Activated CD8-positive, alpha-beta T cell treated with anti-CD3 and anti-CD28 coated beads for 36 hours (primary cell): ENCODE measurements at regions not wholly inside any gene's neighbourhood (a gene's known extent, or its start where the extent isn't known, plus 50 kb on each side); places are given as distances from the start of the nearest gene placed in this dataset.

Source experiments
- ATAC-seq: fragments of 200-7000 bp; cut with Tn5 transposase; one replicate; pipeline ENCODE4 v1.10.0; 2021; ENCODE audit warnings: mild to moderate bottlenecking, moderate library complexity
- CTCF ChIA-PET: fragments of 350-600 bp; sonication (Branson Sonifier 250); formaldehyde crosslinking; loops from one replicate; lab custom pipeline; 2021; ENCODE audit warnings: antibody characterized with exemption; lab: Charles Lee
- POLR2A ChIA-PET: fragments of 350-600 bp; sonication (Branson Sonifier 250); formaldehyde crosslinking; loops from one replicate; lab custom pipeline; 2021; ENCODE audit warnings: antibody characterized with exemption; lab: Charles Lee
- DNase-seq: peaks from one replicate; pipeline ENCODE4 v3.0.0-alpha.2; 2020
- H3K27ac Mint-ChIP-seq: one replicate; pipeline ENCODE4 v1.8.0; 2021; ENCODE audit warnings: mild to moderate bottlenecking, mixed read lengths
- H3K27me3 Mint-ChIP-seq: one replicate; pipeline ENCODE4 v1.8.0; 2021; ENCODE audit warnings: mixed read lengths
- H3K36me3 Mint-ChIP-seq: one replicate; pipeline ENCODE4 v1.8.0; 2021; ENCODE audit warnings: low read depth, mixed read lengths
- H3K4me1 Mint-ChIP-seq: one replicate; pipeline ENCODE4 v1.8.0; 2021; ENCODE audit warnings: low read depth, mixed read lengths
- H3K4me3 Mint-ChIP-seq: one replicate; pipeline ENCODE4 v1.8.0; 2021; ENCODE audit warnings: mild to moderate bottlenecking, moderate library complexity, mixed read lengths
- H3K9me3 Mint-ChIP-seq: one replicate; pipeline ENCODE4 v1.8.0; 2021; ENCODE audit warnings: mixed read lengths
- intact Hi-C: fragments of 100-400 bp; cut with micrococcal nuclease; formaldehyde crosslinking; loops from one replicate; pipeline ENCODE4 v1.10.0; 2022
- TF ChIP-seq, protein P1 (sequence below): fragments of 200-600 bp; IDR thresholded peaks from one replicate; pipeline ENCODE4 v1.8.0; 2022; ENCODE audit warnings: antibody characterized with exemption, mild to moderate bottlenecking

DNA sequence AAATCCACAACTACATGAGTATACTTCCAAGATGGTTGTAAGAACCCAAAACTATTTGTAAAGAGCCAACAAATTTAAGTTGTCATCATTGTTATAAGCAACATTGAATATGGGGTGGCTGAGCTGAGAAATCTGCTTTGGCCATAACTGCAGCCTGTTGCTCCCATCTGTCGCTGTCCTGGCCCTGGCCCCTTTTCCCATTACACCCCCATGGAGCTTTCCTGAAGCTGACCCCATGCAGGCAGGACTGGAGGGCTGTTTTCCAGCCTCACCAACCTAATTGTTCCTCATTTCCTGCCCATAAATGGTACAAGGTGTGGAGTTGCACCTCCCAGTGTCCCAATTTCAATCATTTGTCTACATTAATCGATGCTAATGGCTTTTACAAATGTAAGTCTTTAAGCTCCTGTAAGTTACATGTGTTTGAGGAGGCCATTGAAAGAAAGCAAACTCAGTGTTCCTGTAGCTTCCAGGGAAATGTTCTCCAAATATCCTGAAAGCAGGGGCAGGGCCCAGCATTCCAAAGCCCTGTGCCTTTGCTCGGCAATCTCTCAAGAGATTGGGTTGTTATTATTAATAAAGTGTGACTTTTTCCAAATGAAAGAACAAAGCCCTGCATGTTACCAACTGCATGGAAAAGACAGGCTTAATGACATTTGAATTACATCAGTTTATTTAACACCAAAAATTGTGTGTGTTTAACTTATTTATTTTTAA is 545.9 kb downstream of the PLPP3 start:
- DNase-seq (no peak), ATAC-seq (no peak)
- Mint-ChIP-seq H3K9me3 (peaks cover 2% of the 10 kb centered on the region), H3K36me3 (no peaks in the 10 kb centered on the region), H3K27me3 (peaks cover 2% of the 10 kb centered on the region), H3K4me3 (no peak overlapping the region), H3K4me1 (no peaks in the 10 kb centered on the region), H3K27ac (no peak overlapping the region)
- POLR2A ChIA-PET, result no interaction called here
- CTCF ChIA-PET, result no interaction called here
- TF ChIP-seq, protein P1, sequence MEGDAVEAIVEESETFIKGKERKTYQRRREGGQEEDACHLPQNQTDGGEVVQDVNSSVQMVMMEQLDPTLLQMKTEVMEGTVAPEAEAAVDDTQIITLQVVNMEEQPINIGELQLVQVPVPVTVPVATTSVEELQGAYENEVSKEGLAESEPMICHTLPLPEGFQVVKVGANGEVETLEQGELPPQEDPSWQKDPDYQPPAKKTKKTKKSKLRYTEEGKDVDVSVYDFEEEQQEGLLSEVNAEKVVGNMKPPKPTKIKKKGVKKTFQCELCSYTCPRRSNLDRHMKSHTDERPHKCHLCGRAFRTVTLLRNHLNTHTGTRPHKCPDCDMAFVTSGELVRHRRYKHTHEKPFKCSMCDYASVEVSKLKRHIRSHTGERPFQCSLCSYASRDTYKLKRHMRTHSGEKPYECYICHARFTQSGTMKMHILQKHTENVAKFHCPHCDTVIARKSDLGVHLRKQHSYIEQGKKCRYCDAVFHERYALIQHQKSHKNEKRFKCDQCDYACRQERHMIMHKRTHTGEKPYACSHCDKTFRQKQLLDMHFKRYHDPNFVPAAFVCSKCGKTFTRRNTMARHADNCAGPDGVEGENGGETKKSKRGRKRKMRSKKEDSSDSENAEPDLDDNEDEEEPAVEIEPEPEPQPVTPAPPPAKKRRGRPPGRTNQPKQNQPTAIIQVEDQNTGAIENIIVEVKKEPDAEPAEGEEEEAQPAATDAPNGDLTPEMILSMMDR, result no peak
- intact Hi-C loops, result no loop called here

DNA sequence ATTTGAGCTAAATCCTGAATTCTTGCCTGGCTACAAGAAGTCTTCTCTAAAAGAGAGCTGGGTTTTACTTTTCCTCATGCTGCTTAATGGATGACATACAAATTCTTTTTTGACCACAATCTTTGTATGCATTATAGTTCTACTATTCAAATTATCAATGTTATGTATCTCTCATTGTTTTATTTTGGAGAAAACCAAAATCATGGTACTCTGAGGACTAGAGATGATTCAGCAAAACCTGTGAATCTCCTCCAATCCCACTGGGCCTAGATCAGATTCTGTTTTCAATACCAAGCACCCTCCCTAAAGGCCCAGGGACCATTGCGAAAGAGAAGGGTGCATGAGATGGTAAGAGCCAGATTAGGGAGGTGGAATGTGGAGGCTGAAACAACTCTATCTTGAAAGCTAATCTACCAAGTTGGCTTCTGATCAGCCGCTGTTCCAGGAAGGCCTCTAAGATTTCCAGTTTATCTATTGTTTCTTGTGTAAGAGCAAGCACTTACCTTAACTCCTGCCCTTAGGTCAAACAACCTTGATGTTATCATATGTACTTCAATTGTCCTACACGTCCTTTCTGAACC is 547.2 kb downstream of the PLPP3 start:
- Mint-ChIP-seq H3K4me3 (no peak overlapping the region), H3K36me3 (no peaks in the 10 kb centered on the region), H3K9me3 (no peaks in the 10 kb centered on the region), H3K27me3 (peaks cover 2% of the 10 kb centered on the region), H3K4me1 (no peaks in the 10 kb centered on the region), H3K27ac (no peak overlapping the region)
- TF ChIP-seq, protein P1, result no peak
- ATAC-seq (no peak), DNase-seq (no peak)
- POLR2A ChIA-PET, result no interaction called here
- intact Hi-C loops, result no loop called here
- CTCF ChIA-PET, result no interaction called here

DNA sequence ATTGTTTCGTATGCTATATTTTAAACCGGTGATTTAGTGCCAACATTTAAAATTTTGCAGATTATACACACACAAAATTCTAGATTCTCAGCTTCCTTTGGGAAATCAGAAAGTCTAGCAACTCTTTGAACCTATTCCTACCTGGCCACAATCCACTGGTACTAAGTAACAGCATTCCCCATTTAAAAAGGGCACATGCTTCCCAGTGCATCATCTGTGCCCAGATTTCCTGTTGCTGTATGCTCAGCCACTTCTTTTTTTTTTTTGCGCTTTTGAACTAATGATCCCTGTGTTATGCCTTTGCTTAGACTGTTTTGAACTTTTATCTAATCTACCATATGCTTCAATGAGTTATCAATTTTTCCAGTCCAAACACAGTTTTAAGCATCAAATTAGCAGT is 548.4 kb downstream of the PLPP3 start:
- POLR2A ChIA-PET, result no interaction called here
- no peak overlapping the region for H3K27ac Mint-ChIP-seq
- no peak overlapping the region for H3K4me3 Mint-ChIP-seq
- CTCF ChIA-PET, result no interaction called here
- H3K9me3 Mint-ChIP-seq, result no peaks in the 10 kb centered on the region
- intact Hi-C loops, result no loop called here
- peaks cover 2% of the 10 kb centered on the region for H3K27me3 Mint-ChIP-seq
- ATAC-seq, result no peak
- no peak for DNase-seq
- no peaks in the 10 kb centered on the region for H3K36me3 Mint-ChIP-seq
- no peaks in the 10 kb centered on the region for H3K4me1 Mint-ChIP-seq
- TF ChIP-seq, protein P1, result no peak

DNA sequence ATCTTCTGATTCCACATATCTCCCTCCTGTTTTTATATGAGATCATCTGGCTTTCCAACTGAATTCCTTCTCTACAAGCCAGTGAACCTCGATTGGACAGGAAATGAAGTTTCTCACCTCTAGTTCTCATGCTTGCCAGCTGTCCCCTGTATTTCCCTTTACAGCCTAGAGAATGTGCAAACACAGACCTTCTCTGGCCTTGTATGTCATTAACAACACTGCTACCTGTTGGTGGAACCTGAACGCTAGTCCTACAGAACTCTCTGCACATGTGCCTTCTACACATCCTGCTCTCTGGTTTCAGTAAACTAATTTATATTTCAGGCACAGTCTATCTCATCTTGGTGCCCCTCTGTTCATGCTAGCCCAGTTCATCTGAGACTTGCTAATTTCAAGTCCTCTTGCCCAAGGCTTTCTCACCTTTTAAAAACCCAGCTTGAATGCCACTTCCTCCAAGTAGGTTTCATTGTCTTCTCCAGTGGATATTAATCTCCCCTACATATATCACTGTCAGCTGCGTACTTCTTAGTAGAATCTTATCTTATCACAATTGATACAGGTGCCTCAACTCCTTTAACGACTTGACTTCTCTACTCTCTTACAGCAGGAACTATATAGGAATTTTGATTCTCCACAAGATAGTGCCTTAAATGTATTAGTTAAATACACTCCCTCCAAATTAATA is 549.9 kb downstream of the PLPP3 start:
- ATAC-seq (no peak), DNase-seq (no peak)
- ChIA-PET CTCF (no interaction called here), POLR2A (no interaction called here)
- Mint-ChIP-seq H3K27ac (no peak overlapping the region), H3K27me3 (peaks cover 2% of the 10 kb centered on the region), H3K4me3 (no peak overlapping the region), H3K9me3 (no peaks in the 10 kb centered on the region), H3K36me3 (no peaks in the 10 kb centered on the region), H3K4me1 (no peaks in the 10 kb centered on the region)
- intact Hi-C loops, result no loop called here
- TF ChIP-seq, protein P1, result no peak

DNA sequence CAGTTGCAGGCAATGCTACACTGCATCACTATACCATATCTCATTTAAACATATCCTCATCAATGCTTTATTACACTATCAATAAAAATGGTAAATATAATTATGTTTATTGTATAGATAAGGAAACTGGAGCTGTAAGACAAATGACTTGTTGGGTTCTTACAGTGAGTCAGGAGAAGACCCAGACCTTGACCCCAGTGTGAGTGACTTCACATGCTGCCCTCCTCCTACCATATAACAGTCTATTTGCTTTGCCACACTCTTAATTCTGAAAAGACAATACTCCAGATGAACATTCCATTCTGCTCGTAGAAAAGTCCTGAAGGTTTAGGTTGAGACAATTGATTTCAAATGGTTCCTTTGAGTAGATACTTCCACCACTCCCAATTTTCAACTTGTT is 550.5 kb downstream of the PLPP3 start:
- intact Hi-C loops, result no loop called here
- no peak for ATAC-seq

More for the DNA sequence above, 550.5 kb downstream of the PLPP3 start:
- POLR2A ChIA-PET, result no interaction called here
- TF ChIP-seq, protein P1, result no peak
- H3K27ac Mint-ChIP-seq, result no peak overlapping the region
- no peaks in the 10 kb centered on the region for H3K9me3 Mint-ChIP-seq
- no peaks in the 10 kb centered on the region for H3K4me1 Mint-ChIP-seq
- no peak for DNase-seq
- H3K36me3 Mint-ChIP-seq, result no peaks in the 10 kb centered on the region
- H3K27me3 Mint-ChIP-seq, result peaks cover 2% of the 10 kb centered on the region
- CTCF ChIA-PET, result no interaction called here
- H3K4me3 Mint-ChIP-seq, result no peak overlapping the region
